Neural cell (in vitro differentiated cells): ENCODE measurements at regions not wholly inside any gene's neighbourhood (a gene's known extent, or its start where the extent isn't known, plus 50 kb on each side); places are given as distances from the start of the nearest gene placed in this dataset.

Experiments used
- H2AFZ ChIP-seq: fragments of 200-600, 300-800 bp; sonication (generic), shearing (Covaris generic); 2 replicates; pipeline ENCODE4 v1.6.0; 2014; ENCODE audit warnings: low read depth, mild to moderate bottlenecking, antibody characterized with exemption, low read length, moderate library complexity
- H3F3A ChIP-seq: fragments of 200-600 bp; shearing (Covaris generic); 2 replicates; pipeline ENCODE4 v1.6.1; 2016; ENCODE audit warnings: mild to moderate bottlenecking, moderate library complexity, mixed read lengths, antibody characterized with exemption, low read length; ENCODE audit not compliant: insufficient read depth, poor library complexity, severe bottlenecking
- H3K27ac ChIP-seq: fragments of 200-600, 300-800 bp; sonication (generic), shearing (Covaris generic); 2 replicates; pipeline ENCODE4 v1.5.1; 2014; ENCODE audit warnings: mild to moderate bottlenecking, low read length, moderate library complexity
- H3K27me3 ChIP-seq: fragments of 300-800, 200-600 bp; sonication (generic), shearing (Covaris generic); 2 replicates; pipeline ENCODE4 v1.6.0; 2014; ENCODE audit warnings: mild to moderate bottlenecking, low read depth, low read length, moderate library complexity; ENCODE audit not compliant: insufficient read depth
- H3K36me3 ChIP-seq: fragments of 300-800, 200-600 bp; sonication (generic), shearing (Covaris generic); 2 replicates; pipeline ENCODE4 v1.5.1; 2014; ENCODE audit warnings: mild to moderate bottlenecking, antibody characterized with exemption, low read length, moderate library complexity; ENCODE audit not compliant: insufficient read depth
- H3K4me2 ChIP-seq: fragments of 300-800, 200-600 bp; sonication (generic), shearing (Covaris generic); 2 replicates; pipeline ENCODE4 v1.6.0; 2014; ENCODE audit warnings: mild to moderate bottlenecking, low read length
- H3K4me3 ChIP-seq: fragments of 300-800, 200-600 bp; sonication (generic), shearing (Covaris generic); 2 replicates; pipeline ENCODE4 v1.5.1; 2014; ENCODE audit warnings: mild to moderate bottlenecking, low read length, moderate library complexity
- H3K79me2 ChIP-seq: fragments of 200-600 bp; shearing (Covaris generic); replicated peaks from 2 replicates; pipeline ENCODE4 v1.6.0; 2014; ENCODE audit warnings: mild to moderate bottlenecking, low read length, moderate library complexity; ENCODE audit not compliant: insufficient read depth
- H3K9ac ChIP-seq: fragments of 300-800, 200-600 bp; sonication (generic), shearing (Covaris generic); 2 replicates; pipeline ENCODE4 v1.6.1; 2016; ENCODE audit warnings: mild to moderate bottlenecking, low read length, mixed read lengths
- H3K9me2 ChIP-seq: fragments of 200-600 bp; shearing (Covaris generic); 2 replicates; pipeline ENCODE4 v1.6.1; 2016; ENCODE audit warnings: mild to moderate bottlenecking, low read length, mixed read lengths; ENCODE audit not compliant: insufficient read depth
- H3K9me3 ChIP-seq: fragments of 200-600, 300-800 bp; sonication (generic), shearing (Covaris generic); 2 replicates; pipeline ENCODE4 v1.6.1; 2016; ENCODE audit warnings: mild to moderate bottlenecking, mixed run types, low read length, moderate library complexity, mixed read lengths
- H4K20me1 ChIP-seq: fragments of 200-600 bp; shearing (Covaris generic); 2 replicates; pipeline ENCODE4 v1.6.1; 2016; ENCODE audit warnings: mild to moderate bottlenecking, mixed run types; ENCODE audit not compliant: insufficient read depth
- EP300 ChIP-seq: fragments of 450-650 bp; conservative IDR thresholded peaks from 2 replicates; pipeline ENCODE4 v1.6.1; 2014; ENCODE audit warnings: antibody characterized with exemption, mild to moderate bottlenecking, moderate library complexity; ENCODE audit not compliant: poor library complexity, severe bottlenecking
- EZH2 ChIP-seq: fragments of 200-600, 300-800 bp; shearing (Covaris generic), sonication (generic); IDR thresholded peaks from 2 replicates; pipeline ENCODE4 v1.6.1; 2014; ENCODE audit warnings: antibody characterized with exemption, low read length, borderline replicate concordance, mild to moderate bottlenecking; ENCODE audit not compliant: insufficient read depth, poor library complexity, severe bottlenecking
- MXI1 ChIP-seq: fragments of 450-650 bp; conservative IDR thresholded peaks from 2 replicates; pipeline ENCODE4 v1.6.1; 2014; ENCODE audit warnings: antibody characterized with exemption, mild to moderate bottlenecking; ENCODE audit not compliant: poor library complexity, severe bottlenecking
- POLR2AphosphoS5 ChIP-seq: IDR thresholded peaks from 2 replicates; pipeline ENCODE4 v1.6.1; 2012
- RAD21 ChIP-seq: fragments of 450-650 bp; conservative IDR thresholded peaks from 2 replicates; pipeline ENCODE4 v1.6.1; 2014; ENCODE audit warnings: antibody characterized with exemption, mild to moderate bottlenecking, moderate library complexity
- SMC3 ChIP-seq: fragments of 450-650 bp; conservative IDR thresholded peaks from 2 replicates; pipeline ENCODE4 v1.6.1; 2014; ENCODE audit warnings: antibody characterized with exemption, mild to moderate bottlenecking, moderate library complexity; ENCODE audit not compliant: poor library complexity
- TAF1 ChIP-seq: IDR thresholded peaks from 2 replicates; pipeline ENCODE4 v1.6.1; 2012; ENCODE audit warnings: low read depth
- TF ChIP-seq, protein P1 (sequence below): fragments of 450-650 bp; IDR thresholded peaks from 2 replicates; pipeline ENCODE4 v1.5.1; 2014; ENCODE audit warnings: antibody characterized with exemption, mild to moderate bottlenecking, moderate library complexity; ENCODE audit not compliant: poor library complexity, severe bottlenecking
- TF ChIP-seq, protein P2 (sequence below): IDR thresholded peaks from 2 replicates; pipeline ENCODE4 v1.6.1; 2012; ENCODE audit warnings: borderline replicate concordance

DNA sequence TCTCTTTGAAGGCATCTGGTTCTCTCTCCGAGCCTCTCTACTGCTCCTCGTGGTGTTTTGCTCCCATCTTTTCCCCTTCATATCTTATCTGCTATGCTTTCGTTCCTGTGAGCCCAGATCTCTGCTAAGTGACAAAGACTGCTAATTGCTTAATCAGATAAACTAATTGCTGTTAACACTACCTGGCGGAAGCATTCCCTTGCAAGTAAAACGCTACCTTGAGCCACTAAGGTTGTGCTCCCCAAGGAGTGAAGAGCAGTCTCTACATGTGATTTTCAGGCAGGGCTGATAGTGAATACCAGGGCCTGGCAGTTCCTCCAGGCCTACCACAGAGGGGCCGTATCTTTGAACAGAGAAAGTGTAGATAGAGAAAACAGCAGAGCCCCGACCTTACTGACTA, 244.0 kb upstream of the GATB start:
- no peaks in the 10 kb centered on the region for H3K9me2 ChIP-seq
- H3F3A ChIP-seq = no peaks in the 10 kb centered on the region
- H3K4me2 ChIP-seq = no peak overlapping the region
- H3K36me3 ChIP-seq = no peaks in the 10 kb centered on the region
- H3K9me3 ChIP-seq = no peaks in the 10 kb centered on the region
- no peak overlapping the region for H3K9ac ChIP-seq
- H3K27ac ChIP-seq = no peak overlapping the region
- H4K20me1 ChIP-seq = no peaks in the 10 kb centered on the region
- no peaks in the 10 kb centered on the region for H3K27me3 ChIP-seq
- no peak overlapping the region for H3K4me3 ChIP-seq
- no peaks in the 10 kb centered on the region for H3K79me2 ChIP-seq
- no peak for TF ChIP-seq SMC3
- TF ChIP-seq EZH2 = no peak
- TF ChIP-seq EP300 = no peak
- no peak for TF ChIP-seq MXI1
- TF ChIP-seq POLR2AphosphoS5 = no peak
- no peak for TF ChIP-seq RAD21
- TF ChIP-seq TAF1 = no peak
- TF ChIP-seq, protein P1, sequence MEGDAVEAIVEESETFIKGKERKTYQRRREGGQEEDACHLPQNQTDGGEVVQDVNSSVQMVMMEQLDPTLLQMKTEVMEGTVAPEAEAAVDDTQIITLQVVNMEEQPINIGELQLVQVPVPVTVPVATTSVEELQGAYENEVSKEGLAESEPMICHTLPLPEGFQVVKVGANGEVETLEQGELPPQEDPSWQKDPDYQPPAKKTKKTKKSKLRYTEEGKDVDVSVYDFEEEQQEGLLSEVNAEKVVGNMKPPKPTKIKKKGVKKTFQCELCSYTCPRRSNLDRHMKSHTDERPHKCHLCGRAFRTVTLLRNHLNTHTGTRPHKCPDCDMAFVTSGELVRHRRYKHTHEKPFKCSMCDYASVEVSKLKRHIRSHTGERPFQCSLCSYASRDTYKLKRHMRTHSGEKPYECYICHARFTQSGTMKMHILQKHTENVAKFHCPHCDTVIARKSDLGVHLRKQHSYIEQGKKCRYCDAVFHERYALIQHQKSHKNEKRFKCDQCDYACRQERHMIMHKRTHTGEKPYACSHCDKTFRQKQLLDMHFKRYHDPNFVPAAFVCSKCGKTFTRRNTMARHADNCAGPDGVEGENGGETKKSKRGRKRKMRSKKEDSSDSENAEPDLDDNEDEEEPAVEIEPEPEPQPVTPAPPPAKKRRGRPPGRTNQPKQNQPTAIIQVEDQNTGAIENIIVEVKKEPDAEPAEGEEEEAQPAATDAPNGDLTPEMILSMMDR = no peak
- TF ChIP-seq, protein P2, sequence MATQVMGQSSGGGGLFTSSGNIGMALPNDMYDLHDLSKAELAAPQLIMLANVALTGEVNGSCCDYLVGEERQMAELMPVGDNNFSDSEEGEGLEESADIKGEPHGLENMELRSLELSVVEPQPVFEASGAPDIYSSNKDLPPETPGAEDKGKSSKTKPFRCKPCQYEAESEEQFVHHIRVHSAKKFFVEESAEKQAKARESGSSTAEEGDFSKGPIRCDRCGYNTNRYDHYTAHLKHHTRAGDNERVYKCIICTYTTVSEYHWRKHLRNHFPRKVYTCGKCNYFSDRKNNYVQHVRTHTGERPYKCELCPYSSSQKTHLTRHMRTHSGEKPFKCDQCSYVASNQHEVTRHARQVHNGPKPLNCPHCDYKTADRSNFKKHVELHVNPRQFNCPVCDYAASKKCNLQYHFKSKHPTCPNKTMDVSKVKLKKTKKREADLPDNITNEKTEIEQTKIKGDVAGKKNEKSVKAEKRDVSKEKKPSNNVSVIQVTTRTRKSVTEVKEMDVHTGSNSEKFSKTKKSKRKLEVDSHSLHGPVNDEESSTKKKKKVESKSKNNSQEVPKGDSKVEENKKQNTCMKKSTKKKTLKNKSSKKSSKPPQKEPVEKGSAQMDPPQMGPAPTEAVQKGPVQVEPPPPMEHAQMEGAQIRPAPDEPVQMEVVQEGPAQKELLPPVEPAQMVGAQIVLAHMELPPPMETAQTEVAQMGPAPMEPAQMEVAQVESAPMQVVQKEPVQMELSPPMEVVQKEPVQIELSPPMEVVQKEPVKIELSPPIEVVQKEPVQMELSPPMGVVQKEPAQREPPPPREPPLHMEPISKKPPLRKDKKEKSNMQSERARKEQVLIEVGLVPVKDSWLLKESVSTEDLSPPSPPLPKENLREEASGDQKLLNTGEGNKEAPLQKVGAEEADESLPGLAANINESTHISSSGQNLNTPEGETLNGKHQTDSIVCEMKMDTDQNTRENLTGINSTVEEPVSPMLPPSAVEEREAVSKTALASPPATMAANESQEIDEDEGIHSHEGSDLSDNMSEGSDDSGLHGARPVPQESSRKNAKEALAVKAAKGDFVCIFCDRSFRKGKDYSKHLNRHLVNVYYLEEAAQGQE = no peak
- no peak overlapping the region for H2AFZ ChIP-seq

DNA sequence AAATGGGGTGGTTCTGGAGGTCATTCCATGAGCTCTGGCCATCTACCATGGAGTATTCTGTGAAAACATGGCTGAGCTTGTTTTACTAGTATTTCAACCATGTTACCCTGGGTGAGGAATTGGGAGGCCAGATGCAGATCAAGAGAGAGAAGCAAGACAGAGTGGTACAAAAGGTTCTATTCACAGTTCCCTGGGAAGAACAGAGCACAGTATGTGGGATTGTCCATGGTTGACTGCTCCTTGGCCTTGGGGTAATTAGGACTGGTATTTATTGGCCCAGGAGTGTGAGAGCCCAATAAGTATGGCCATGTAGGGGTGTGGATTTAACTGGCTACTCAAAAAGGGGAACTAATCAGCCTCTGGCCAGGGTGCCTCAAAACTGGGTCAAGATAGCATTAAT, 239.7 kb upstream of the GATB start:
- TF ChIP-seq EP300 (no peak), RAD21 (no peak), MXI1 (no peak), POLR2AphosphoS5 (no peak), TAF1 (no peak), SMC3 (no peak), EZH2 (no peak)
- TF ChIP-seq, protein P2 = no peak
- TF ChIP-seq, protein P1 = no peak
- Histone ChIP-seq H3K9me2 (no peaks in the 10 kb centered on the region), H3K9me3 (no peaks in the 10 kb centered on the region), H3K27ac (no peak overlapping the region), H4K20me1 (no peaks in the 10 kb centered on the region), H3K36me3 (no peaks in the 10 kb centered on the region), H2AFZ (no peak overlapping the region), H3K4me3 (no peak overlapping the region), H3K9ac (no peak overlapping the region), H3K27me3 (no peaks in the 10 kb centered on the region), H3F3A (no peaks in the 10 kb centered on the region), H3K4me2 (no peak overlapping the region), H3K79me2 (no peaks in the 10 kb centered on the region)
